ENCODE measurements at regions not wholly inside any gene's neighbourhood (a gene's known extent, or its start where the extent isn't known, plus 50 kb on each side); places are given as distances from the start of the nearest gene placed in this dataset.

- Mint-ChIP-seq H3K4me1 (ENCODE audit: low read depth, unreplicated experiment) (no peaks in the 10 kb centered on the region), H3K27ac (ENCODE audit: unreplicated experiment) (no peak overlapping the region), H3K27me3 (ENCODE audit: insufficient read depth, unreplicated experiment) (peaks cover 3% of the 10 kb centered on the region), H3K4me3 (ENCODE audit: unreplicated experiment) (no peak overlapping the region), H3K36me3 (ENCODE audit: insufficient read depth, unreplicated experiment) (no peaks in the 10 kb centered on the region), H3K9me3 (ENCODE audit: unreplicated experiment) (no peaks in the 10 kb centered on the region)
- peak; percentile 36 to 41 for TF ChIP-seq CTCF (IDR thresholded peaks at IDR 0.05; ENCODE audit: insufficient read depth in 1 of 2, low read depth in 1 of 2, low read length in 1 of 2, severe bottlenecking in 1 of 2, unreplicated experiment in 1 of 2)
- POLR2A ChIA-PET, result no interaction called here
- no peaks in the 10 kb centered on the region for H3K27me3 ChIP-seq (replicated peaks; ENCODE audit: control insufficient read depth, insufficient read depth, low read length)
- DNase-seq, result peak in 1 of 2 experiments; percentile 11
- CTCF ChIA-PET, result no interaction called here
- no peaks in the 10 kb centered on the region for H3K36me3 ChIP-seq (ENCODE audit: control insufficient read depth, insufficient read depth, low read length)
- intact Hi-C loops (cut with micrococcal nuclease; ENCODE audit: unreplicated experiment), result loop anchor here (2.0 kb wide), 1 partner anchor 76 kb away; the partner anchor contains the start of gene PKN2
- H3K4me3 ChIP-seq (ENCODE audit: low read depth, low read length), result no peak overlapping the region
- H3K9me3 ChIP-seq, result no peaks in the 10 kb centered on the region
- BruUV-seq (replicated peaks), result no TSS peak
- no peaks in the 10 kb centered on the region for H3K4me1 ChIP-seq
Observed at GRCh38 chr1:88608139-88608943, 75.7 kb upstream of the PKN2 start.

GRCh38 chr1:88609051-88609450 is 75.0 kb upstream of the PKN2 start:
- no peaks in the 10 kb centered on the region for H3K4me1 ChIP-seq
- H3K4me3 ChIP-seq (ENCODE audit: low read depth, low read length), result no peak overlapping the region
- DNase-seq, result no peak
- TF ChIP-seq CTCF (IDR thresholded peaks at IDR 0.05; ENCODE audit: insufficient read depth in 1 of 2, low read depth in 1 of 2, low read length in 1 of 2, severe bottlenecking in 1 of 2, unreplicated experiment in 1 of 2), result no peak
- no TSS peak for BruUV-seq (replicated peaks)
- Mint-ChIP-seq H3K36me3 (ENCODE audit: insufficient read depth, unreplicated experiment) (no peaks in the 10 kb centered on the region), H3K27me3 (ENCODE audit: insufficient read depth, unreplicated experiment) (peaks cover 3% of the 10 kb centered on the region), H3K27ac (ENCODE audit: unreplicated experiment) (no peak overlapping the region), H3K4me3 (ENCODE audit: unreplicated experiment) (no peak overlapping the region), H3K4me1 (ENCODE audit: low read depth, unreplicated experiment) (no peaks in the 10 kb centered on the region), H3K9me3 (ENCODE audit: unreplicated experiment) (no peaks in the 10 kb centered on the region)
- intact Hi-C loops (cut with micrococcal nuclease; ENCODE audit: unreplicated experiment), result loop anchor here (2.0 kb wide), 1 partner anchor 76 kb away; the partner anchor contains the start of gene PKN2
- ChIA-PET CTCF (no interaction called here), POLR2A (no interaction called here)
- no peaks in the 10 kb centered on the region for H3K27me3 ChIP-seq (replicated peaks; ENCODE audit: control insufficient read depth, insufficient read depth, low read length)
- H3K9me3 ChIP-seq, result no peaks in the 10 kb centered on the region
- no peaks in the 10 kb centered on the region for H3K36me3 ChIP-seq (ENCODE audit: control insufficient read depth, insufficient read depth, low read length)

GRCh38 chr1:88610687-88611086 is 73.4 kb upstream of the PKN2 start:
- BruUV-seq (replicated peaks), result no TSS peak
- POLR2A ChIA-PET, result no interaction called here
- Mint-ChIP-seq H3K27ac (ENCODE audit: unreplicated experiment) (no peak overlapping the region), H3K27me3 (ENCODE audit: insufficient read depth, unreplicated experiment) (peaks cover 3% of the 10 kb centered on the region), H3K4me3 (ENCODE audit: unreplicated experiment) (no peak overlapping the region), H3K4me1 (ENCODE audit: low read depth, unreplicated experiment) (no peaks in the 10 kb centered on the region), H3K9me3 (ENCODE audit: unreplicated experiment) (no peaks in the 10 kb centered on the region), H3K36me3 (ENCODE audit: insufficient read depth, unreplicated experiment) (no peaks in the 10 kb centered on the region)
- TF ChIP-seq CTCF (IDR thresholded peaks at IDR 0.05; ENCODE audit: insufficient read depth in 1 of 2, low read depth in 1 of 2, low read length in 1 of 2, severe bottlenecking in 1 of 2, unreplicated experiment in 1 of 2), result no peak
- CTCF ChIA-PET, result no interaction called here
- Histone ChIP-seq H3K27me3 (replicated peaks; ENCODE audit: control insufficient read depth, insufficient read depth, low read length) (no peaks in the 10 kb centered on the region), H3K9me3 (no peaks in the 10 kb centered on the region), H3K4me3 (ENCODE audit: low read depth, low read length) (no peak overlapping the region), H3K4me1 (no peaks in the 10 kb centered on the region), H3K36me3 (ENCODE audit: control insufficient read depth, insufficient read depth, low read length) (no peaks in the 10 kb centered on the region)
- DNase-seq, result no peak
- intact Hi-C loops (cut with micrococcal nuclease; ENCODE audit: unreplicated experiment), result no loop called here

All from Caco-2 (cell line).